Breast epithelium (tissue), 4 donors: ENCODE measurements at regions not wholly inside any gene's neighbourhood (a gene's known extent, or its start where the extent isn't known, plus 50 kb on each side); places are given as distances from the start of the nearest gene placed in this dataset.

ENCODE experiments used
- DNase-seq, 2 donors: peaks; one replicate each; pipeline ENCODE4 v3.0.0-alpha.2; 2019; ENCODE audit warnings: low spot score in 2 of 2
- H3K27ac ChIP-seq, 2 donors: fragments of 200-600 bp; sonication (generic) in 1 of 2; one replicate each; pipeline ENCODE4 v1.5.1; 2016 to 2019; ENCODE audit warnings: mild to moderate bottlenecking in 1 of 2
- H3K27me3 ChIP-seq, 2 donors: fragments of 200-600 bp; sonication (generic) in 1 of 2; one replicate each; pipeline versions ENCODE4 v1.5.1 to v1.6.0; 2017 to 2019; ENCODE audit warnings: control low read depth in 1 of 2, mild to moderate bottlenecking in 1 of 2
- H3K36me3 ChIP-seq: fragments of 200-600 bp; one replicate; pipeline ENCODE4 v1.5.1; 2019
- H3K4me1 ChIP-seq, 2 donors: fragments of 200-600 bp; sonication (generic); one replicate each; pipeline ENCODE4 v1.5.1; 2016 to 2019; ENCODE audit warnings: control low read depth in 1 of 2
- H3K4me3 ChIP-seq, 3 donors: fragments of 200-600 bp; sonication (generic); 1 replicate in 2 of 3; 2 replicates in 1 of 3; pipeline ENCODE4 v1.5.1; 2016 to 2019; ENCODE audit warnings: mild to moderate bottlenecking in 3 of 3, moderate library complexity in 2 of 3
- H3K9me3 ChIP-seq, 2 donors: fragments of 200-600 bp; sonication (generic) in 1 of 2; one replicate each; pipeline ENCODE4 v1.5.1; 2016 to 2019; ENCODE audit warnings: control low read depth in 1 of 2
- CTCF ChIP-seq, 3 donors: fragments of 450-650 bp; IDR thresholded peaks; one replicate each; pipeline ENCODE4 v1.5.1; 2016 to 2017; ENCODE audit warnings: antibody characterized with exemption in 3 of 3, mild to moderate bottlenecking in 3 of 3, moderate library complexity in 3 of 3
- POLR2A ChIP-seq: fragments of 450-650 bp; IDR thresholded peaks from one replicate; pipeline ENCODE4 v1.6.1; 2016; ENCODE audit warnings: antibody characterized with exemption, mild to moderate bottlenecking, moderate library complexity
- POLR2AphosphoS5 ChIP-seq, 3 donors: sonication (generic); formaldehyde crosslinking; IDR thresholded peaks; one replicate each; pipeline ENCODE4 v1.6.1; 2017; ENCODE audit warnings: antibody characterized with exemption in 3 of 3
- intact Hi-C: fragments of 100-400 bp; cut with DNase I; formaldehyde crosslinking; loops from one replicate; pipeline ENCODE4 v1.15.1; 2023; ENCODE audit warnings: low total_unique reads

DNA sequence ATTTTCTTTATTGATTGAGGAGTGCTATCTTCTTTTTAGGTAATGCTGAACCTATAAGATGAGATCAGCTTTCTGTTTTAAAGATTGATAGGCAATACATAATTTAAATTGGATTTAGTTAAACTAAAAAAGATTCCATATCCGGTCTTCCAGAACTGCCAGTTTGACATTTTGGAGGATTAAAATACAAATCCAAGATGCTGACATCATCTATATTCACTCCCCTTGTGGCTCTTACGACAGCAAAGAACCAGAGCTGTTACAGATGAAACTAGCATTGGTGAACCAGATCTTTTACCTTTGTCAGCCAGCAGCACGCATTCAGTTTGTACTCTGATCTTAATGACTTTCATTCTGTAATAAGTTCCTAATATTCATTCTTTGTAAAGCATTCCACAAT lies 218.7 kb downstream of the ZIC4 start:
- Histone ChIP-seq H3K9me3 (no peaks in the 10 kb centered on the region), H3K4me3 (no peak overlapping the region), H3K27ac (no peak overlapping the region), H3K4me1 (no peaks in the 10 kb centered on the region), H3K27me3 (no peaks in the 10 kb centered on the region), H3K36me3 (no peaks in the 10 kb centered on the region)
- DNase-seq: no peak
- TF ChIP-seq POLR2A (no peak), POLR2AphosphoS5 (IDR thresholded peaks at IDR 0.05) (no peak), CTCF (IDR thresholded peaks at IDR 0.05) (no peak)
- intact Hi-C loops: no loop called here

- TF ChIP-seq POLR2AphosphoS5 (IDR thresholded peaks at IDR 0.05) (no peak), CTCF (IDR thresholded peaks at IDR 0.05) (no peak), POLR2A (no peak)
- intact Hi-C loops: no loop called here
- Histone ChIP-seq H3K36me3 (no peaks in the 10 kb centered on the region), H3K4me1 (no peaks in the 10 kb centered on the region), H3K9me3 (no peaks in the 10 kb centered on the region), H3K27ac (no peak overlapping the region), H3K27me3 (no peaks in the 10 kb centered on the region), H3K4me3 (no peak overlapping the region)
- no peak for DNase-seq
These were observed 220.6 kb downstream of the ZIC4 start for GRCh38 chr3:147185781-147186180.

GRCh38 chr3:147184794-147185193 lies 221.5 kb downstream of the ZIC4 start:
- H3K27ac ChIP-seq: no peak overlapping the region
- H3K4me3 ChIP-seq: no peak overlapping the region
- no peaks in the 10 kb centered on the region for H3K36me3 ChIP-seq
- H3K27me3 ChIP-seq: no peaks in the 10 kb centered on the region
- TF ChIP-seq POLR2A: no peak
- no peak for TF ChIP-seq POLR2AphosphoS5 (IDR thresholded peaks at IDR 0.05)
- TF ChIP-seq CTCF (IDR thresholded peaks at IDR 0.05): no peak
- no peaks in the 10 kb centered on the region for H3K4me1 ChIP-seq
- no peaks in the 10 kb centered on the region for H3K9me3 ChIP-seq
- DNase-seq: no peak
- intact Hi-C loops: no loop called here

DNA sequence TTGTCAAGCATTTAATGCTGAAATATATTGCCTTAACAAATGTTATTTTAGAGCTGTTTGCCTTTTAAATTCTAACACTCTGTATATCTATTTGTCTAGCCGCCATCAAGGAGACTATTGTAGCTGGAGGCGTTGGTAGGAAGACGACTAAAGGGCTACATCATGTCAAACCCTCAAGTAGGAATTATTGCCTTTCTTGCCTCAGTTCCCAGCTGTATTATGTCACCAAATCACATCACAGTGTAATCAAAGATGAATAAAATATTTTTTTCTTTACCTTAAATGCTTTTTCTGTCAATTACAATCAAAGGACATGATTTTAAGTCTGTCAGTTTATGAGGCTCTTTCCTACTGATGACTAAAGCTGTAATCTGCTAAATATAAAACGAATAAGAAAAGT lies 233.1 kb downstream of the ZIC4 start:
- DNase-seq: no peak
- Histone ChIP-seq H3K4me3 (no peak overlapping the region), H3K27ac (no peak overlapping the region), H3K27me3 (no peaks in the 10 kb centered on the region), H3K36me3 (no peaks in the 10 kb centered on the region), H3K4me1 (no peaks in the 10 kb centered on the region), H3K9me3 (peaks cover 0 to 9% of the 10 kb centered on the region in 2 donors)
- TF ChIP-seq POLR2A (no peak), CTCF (IDR thresholded peaks at IDR 0.05) (no peak), POLR2AphosphoS5 (IDR thresholded peaks at IDR 0.05) (no peak)
- intact Hi-C loops: no loop called here

DNA sequence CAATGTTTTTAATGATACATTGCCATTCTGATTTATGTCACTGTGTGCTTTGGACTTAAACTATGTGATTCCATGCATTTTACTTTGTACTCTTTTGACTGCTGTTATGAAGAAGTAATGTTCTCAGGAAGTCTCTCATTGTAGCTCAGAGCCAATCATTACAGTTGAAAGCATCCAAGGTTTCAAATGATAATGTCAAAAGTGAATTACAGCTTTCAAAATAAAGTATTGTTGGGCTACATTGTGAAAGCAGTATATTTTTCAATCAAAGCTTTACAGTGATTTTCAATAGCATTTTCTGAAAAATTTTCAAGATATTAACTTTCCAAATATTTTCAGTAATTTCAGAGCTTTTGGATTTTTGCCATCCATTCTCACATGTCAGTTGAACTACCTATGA lies 243.6 kb downstream of the ZIC4 start:
- Histone ChIP-seq H3K9me3 (no peaks in the 10 kb centered on the region), H3K27me3 (no peaks in the 10 kb centered on the region), H3K4me1 (no peaks in the 10 kb centered on the region), H3K36me3 (no peaks in the 10 kb centered on the region), H3K27ac (no peak overlapping the region), H3K4me3 (no peak overlapping the region)
- no peak for TF ChIP-seq CTCF (IDR thresholded peaks at IDR 0.05)
- no peak for TF ChIP-seq POLR2AphosphoS5 (IDR thresholded peaks at IDR 0.05)
- TF ChIP-seq POLR2A: no peak
- no peak for DNase-seq
- intact Hi-C loops: no loop called here
